ENCODE measurements at regions not wholly inside any gene's neighbourhood (a gene's known extent, or its start where the extent isn't known, plus 50 kb on each side); places are given as distances from the start of the nearest gene placed in this dataset.

DNA sequence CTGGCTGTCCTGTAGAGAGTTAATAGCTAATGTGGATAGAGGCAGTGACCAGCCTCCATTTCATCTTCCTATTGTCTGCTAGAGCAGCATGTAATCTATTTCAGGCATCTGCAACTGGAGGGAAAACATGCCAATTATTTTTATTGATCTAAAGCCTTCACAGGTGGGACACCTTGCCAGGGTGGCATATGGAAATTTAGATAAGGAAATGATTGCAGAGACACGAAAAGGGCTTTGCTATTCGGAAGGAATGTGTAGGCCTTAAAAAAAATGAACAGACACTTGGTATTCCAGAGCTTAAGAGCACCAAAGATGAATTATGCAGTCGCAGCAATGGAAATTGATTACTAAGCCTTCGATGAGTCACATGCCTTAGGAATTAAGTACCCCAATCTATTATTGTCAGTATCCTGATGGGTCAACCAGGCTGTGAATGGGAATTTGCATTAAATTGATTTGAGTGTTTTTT lies 454.7 kb downstream of the SQOR start:
- TF ChIP-seq CTCF (IDR thresholded peaks at IDR 0.05) (no peak), ZFX (IDR thresholded peaks at IDR 0.05; ENCODE audit: borderline replicate concordance) (no peak)
